ENCODE measurements at regions not wholly inside any gene's neighbourhood (a gene's known extent, or its start where the extent isn't known, plus 50 kb on each side); places are given as distances from the start of the nearest gene placed in this dataset.

DNA sequence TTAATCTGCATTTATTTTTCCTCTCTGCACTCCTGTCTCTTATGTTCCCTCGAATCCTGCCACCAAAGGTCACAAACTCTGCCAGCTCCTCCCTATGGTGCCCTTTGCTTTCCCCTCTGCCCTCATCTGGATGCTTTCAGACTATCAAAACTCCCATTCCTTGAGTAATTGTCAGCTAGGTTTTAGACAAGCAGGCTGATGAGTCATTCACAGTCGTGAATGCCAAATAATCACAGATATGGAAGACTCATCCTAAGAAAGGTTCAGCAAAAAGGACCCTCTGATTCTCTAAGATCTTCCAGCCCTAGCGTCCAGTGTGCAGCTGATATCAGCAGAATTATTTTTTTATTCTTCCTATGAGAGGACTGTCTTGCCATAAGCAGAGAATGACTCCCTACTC, 104.5 kb upstream of the NUDT12 start:
- DNase-seq = peak; percentile 31

DNA sequence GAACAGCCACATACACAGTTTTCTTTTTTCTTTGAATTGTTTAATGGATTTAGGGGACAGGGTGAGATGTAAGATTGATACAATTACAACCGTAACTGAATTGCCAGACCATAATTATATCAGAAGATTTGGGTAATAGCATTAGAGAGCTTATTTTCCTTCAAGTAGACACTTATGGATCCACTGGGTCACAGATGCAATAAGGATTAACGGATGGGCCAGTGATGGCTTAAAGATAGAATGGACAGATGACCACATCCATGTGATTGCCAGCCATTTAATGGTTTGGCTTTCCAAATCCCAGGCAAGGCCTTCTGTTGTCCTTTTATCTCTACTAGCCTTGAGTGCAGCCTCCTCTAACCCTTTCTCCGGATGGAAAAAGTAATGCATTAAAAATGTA, 94.7 kb upstream of the NUDT12 start:
- DNase-seq = no peak

DNA sequence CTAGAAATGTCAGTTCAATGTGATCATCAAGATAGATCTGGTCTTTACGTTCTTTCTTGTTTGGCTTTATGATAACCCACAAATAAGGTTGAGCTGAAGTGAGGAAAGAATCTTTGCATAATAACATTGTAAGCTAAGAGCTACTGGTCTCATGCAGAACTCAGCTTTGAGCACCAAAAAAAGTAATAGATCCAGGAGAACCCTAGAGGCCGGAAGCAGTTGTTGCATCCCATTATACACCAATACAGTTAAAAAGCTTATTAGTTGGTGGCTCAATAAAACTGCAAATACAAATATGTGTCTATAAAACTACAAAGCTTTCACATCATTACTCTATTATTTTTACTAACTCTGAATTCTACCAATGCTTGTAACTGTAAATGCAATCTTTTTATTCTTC, 85.5 kb upstream of the NUDT12 start:
- no peak for DNase-seq

DNA sequence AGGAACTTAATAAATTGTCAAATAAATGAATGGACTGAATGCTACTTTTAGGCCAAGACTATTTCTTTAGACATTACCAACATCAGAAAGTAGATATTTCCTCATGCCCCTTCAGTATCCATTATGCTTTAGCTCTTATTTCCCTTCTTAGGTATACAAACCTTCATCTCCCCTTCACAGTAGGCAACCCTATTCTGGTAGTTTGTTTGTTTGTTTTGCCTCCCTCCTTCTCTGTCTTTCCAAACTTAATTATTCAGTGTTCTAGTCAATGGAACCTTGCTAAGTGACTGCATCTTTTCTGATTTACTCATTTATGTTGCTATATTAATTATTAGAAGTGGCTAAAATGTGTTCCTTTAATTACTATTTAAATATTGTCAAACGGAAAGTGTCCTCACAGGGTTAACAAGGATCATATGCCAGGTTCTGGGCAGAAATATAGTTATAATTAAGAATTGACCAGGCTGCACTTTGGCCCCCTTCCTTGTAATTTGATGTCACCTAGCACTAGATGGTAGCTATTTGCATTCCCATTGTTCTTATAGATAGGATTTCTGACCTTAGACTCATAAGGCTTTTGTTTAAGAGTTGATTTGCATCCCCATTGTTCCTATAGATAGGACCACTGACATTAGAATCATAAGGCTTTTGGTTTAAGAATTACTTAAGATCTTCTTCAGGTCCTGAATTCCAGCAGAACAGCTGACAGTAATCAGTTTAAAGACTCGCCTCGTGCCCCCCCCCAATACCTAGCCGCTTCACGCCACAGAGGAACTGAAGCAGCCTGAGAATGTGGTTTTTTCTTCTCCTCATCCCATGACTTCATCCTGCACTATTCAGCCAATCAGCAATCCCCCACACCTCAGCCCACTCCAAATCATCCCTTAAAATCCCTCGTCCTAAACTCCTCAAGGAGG, 84.4 kb upstream of the NUDT12 start:
- no peak for DNase-seq

DNA sequence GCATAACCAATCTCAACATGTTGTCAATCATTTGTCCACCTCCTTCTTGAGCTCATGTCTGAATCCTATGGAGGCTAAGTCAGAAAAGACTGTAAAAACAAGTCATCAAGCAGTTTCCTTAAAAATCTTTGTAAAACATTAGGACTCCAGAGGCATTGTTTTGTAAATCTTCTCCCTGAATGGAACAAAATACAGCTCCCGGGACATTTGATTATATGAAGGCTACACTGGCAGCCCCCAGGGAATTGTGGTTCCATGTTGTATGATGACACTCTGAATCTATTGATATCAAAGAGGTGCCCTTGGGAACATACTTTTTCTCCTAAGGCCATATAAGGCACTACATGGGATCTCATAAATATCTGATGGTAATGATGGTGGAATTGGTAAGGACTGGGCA, 83.2 kb upstream of the NUDT12 start:
- no peak for DNase-seq

DNA sequence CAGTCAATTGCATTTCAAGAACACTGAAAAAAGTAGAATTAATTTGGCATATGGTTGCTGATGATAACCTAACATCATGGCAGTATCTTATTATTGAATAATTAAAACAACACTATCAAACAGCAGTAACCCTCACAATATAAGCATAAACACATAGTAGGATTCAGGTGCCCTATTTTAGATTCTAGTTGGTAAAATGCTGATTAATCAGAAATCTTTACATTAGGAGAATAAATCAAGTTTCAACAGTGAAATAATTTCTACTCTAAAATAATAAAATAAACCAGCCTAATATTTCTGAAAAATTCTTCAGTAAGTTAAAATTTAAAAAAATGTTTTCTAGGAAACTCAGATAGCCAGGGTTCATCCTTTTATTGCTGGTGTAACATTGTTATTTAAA, 76.4 kb upstream of the NUDT12 start:
- DNase-seq = no peak

DNA sequence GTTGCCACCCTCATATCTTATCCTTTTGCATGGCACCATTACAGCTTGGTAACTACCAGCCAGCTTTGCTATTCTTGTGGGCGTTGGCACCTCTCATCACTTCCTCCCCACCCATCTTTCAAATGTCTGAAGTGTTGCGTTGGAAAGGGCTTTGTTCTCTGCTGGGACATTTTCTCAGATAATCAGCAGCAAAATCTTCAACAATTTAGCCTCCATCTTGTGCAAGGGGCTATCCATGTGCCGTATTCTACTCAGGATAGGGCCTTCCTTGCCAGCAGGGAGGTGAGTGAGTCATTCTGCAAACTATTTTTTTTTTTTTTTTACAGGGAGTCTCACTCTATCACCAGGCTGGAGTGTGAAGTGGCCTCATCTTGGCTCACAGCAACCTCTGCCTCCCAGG, 62.1 kb upstream of the NUDT12 start:
- no peak for DNase-seq

DNA sequence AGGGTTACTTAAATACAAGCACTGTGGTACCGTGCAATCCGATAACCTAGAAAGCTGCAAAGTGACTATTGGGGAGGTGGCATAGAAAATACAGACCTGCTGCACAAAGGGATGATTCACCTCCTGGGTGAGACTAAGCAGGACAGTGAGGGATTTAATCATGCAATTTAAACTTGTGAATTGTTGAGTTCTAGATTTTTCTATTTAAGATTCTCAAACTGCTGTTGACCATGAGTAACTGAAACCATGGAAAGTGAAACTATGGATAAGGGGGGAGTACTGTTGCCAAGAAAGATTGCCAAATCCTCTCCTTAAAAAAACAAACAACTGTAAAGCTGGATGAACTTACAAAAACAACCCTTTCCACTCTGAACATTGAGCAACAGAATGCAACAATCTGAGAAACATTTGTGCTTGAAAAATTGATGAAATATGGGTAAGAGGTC, 61.5 kb upstream of the NUDT12 start:
- peak; percentile 43 for DNase-seq

DNA sequence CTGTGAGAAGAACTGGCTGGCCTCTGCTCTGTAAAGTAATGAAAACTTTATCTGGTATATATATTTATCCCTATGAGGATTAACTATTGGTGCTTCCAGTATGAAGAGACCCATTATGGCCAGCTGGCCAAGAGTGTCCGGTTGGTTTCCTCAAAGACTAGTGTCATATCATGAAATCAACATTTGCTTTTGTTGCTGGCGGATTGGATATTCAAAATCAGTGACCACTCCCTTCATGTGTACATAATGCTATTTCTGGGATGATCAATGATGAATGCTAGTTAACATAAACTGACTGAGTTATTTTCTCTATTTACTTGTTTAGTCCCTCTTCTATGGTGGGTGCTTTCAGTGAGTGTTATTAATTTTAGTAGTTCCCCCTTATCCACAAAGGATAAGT, 60.8 kb upstream of the NUDT12 start:
- no peak for DNase-seq

DNA sequence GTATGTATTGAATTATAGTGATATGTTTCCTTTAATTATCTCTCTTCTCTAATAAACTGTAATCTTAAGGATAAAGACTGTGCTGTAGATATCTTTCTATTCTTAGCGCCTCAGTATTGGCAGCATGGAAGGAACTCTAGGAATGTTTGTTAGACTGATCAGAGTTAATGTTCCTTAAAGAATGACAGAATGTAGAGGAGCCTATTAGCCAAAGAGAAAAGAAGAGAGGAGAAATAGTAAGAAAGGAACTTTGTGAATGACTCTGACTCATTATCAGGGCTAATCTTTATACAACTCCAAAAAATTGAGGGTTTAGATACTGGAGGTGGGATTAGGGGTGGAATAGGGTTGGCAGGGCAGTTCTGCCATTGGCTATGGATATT, 59.0 kb upstream of the NUDT12 start:
- no peak for DNase-seq

DNA sequence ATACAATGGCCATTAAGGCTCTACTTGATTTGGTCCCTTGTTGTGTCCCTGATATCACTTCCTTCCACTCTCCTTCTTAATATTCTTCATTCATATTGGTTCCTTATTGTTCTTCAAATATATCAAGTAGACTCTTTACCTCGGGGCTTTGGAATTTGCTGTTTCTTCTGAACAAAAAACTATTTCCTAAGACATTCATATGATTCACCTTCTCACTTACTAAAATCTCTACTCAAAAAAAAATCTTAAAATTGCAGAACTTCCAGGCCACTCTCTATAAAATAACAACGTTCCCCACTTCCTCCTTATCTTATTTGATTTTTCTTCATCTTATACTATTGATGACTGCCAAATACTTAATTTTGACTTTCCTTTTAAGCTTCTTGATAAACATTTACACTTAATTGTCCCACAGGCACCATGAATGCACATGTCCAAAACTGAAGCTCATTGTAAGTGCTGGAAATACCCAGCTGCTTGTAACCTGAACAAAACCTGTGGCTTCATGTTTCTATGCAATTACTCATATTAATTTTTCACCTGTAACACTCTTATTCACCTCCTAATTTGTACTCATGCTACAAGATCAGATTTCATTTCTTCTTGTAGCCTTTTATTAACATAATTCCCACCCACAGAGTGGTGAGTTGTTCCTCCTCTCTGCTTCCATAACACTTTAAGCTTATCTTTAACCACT, 58.4 kb upstream of the NUDT12 start:
- DNase-seq = no peak

DNA sequence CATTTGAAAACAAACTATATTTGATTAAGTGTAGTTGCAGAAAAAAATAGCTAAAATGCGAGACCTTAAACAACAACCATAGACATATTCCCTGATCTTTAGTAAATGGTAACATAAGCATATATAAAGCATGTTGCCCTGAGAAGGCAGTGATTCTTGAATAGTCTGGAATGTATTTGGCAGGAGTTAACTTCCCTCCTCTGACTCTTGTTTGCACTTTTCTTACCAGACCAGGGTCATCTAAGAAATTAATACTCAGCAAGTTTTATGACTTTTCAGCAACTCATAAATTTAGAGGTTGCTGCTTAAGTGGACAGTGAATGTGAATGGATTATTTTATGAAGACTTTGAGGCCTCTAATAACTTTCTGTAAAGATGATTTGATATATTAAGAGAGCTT, 55.3 kb upstream of the NUDT12 start:
- no peak for DNase-seq

DNA sequence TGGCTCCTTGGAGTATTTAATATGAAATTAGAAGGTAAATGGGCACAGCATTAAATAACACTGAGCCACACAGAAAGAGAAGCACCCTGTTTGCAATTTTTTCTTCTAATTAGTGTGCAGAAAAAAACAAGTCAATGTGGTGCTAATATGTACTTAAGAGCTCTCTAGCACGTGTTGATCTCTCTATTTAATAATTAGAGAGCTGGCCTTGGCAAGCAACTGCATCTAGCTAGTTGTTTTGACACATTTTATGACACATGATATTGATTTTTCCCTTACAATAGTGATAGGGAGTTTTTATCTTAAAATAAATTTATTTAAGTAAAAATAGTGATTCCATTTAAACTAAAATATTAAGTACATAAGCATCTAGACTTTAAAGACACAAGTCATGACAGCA, 54.5 kb upstream of the NUDT12 start:
- DNase-seq = no peak

DNA sequence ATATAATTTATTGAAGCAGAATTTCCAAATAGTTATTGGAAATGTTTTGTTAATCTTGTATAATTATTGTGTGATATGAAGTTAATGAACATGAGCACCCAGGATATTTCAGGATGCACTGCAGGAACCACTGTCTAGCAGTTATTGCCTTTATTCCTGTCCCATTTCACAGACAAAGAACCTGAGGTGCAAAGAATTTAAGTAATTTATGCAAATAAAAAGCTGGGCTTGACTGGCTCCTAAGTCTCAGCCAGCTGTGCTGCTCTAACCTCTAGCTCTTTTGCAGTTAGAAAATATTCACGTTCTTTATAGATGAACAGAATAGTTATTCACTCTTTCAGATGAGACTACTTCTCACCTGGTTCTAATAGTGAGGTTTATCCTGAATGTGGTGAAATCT, 50.0 kb upstream of the NUDT12 start:
- DNase-seq = no peak
